Hepatocyte (in vitro differentiated cells): ENCODE measurements at regions not wholly inside any gene's neighbourhood (a gene's known extent, or its start where the extent isn't known, plus 50 kb on each side); places are given as distances from the start of the nearest gene placed in this dataset.

ENCODE experiments used
- DNase-seq: peaks from one replicate; pipeline ENCODE4 v3.0.0-alpha.2; 2016; ENCODE audit warnings: low spot score
- H2AFZ ChIP-seq: fragments of 200-600 bp; sonication (generic); 2 replicates; pipeline ENCODE4 v1.6.0; 2016; ENCODE audit warnings: antibody characterized with exemption, mild to moderate bottlenecking
- H3K27ac ChIP-seq: fragments of 200-600 bp; sonication (generic); 2 replicates; pipeline ENCODE4 v1.5.1; 2016; ENCODE audit warnings: mild to moderate bottlenecking
- H3K27me3 ChIP-seq: fragments of 200-600 bp; sonication (generic); 2 replicates; pipeline ENCODE4 v1.6.1; 2016
- H3K36me3 ChIP-seq: fragments of 200-600 bp; sonication (generic); replicated peaks from 2 replicates; pipeline ENCODE4 v1.5.1; 2016; ENCODE audit warnings: low read depth; ENCODE audit not compliant: insufficient read depth
- H3K4me1 ChIP-seq: fragments of 200-600 bp; sonication (generic); 2 replicates; pipeline ENCODE4 v1.5.1; 2016; ENCODE audit warnings: mild to moderate bottlenecking, moderate library complexity; ENCODE audit not compliant: insufficient read depth
- H3K4me2 ChIP-seq: fragments of 200-600 bp; sonication (generic); 2 replicates; pipeline ENCODE4 v1.6.0; 2016
- H3K4me3 ChIP-seq: fragments of 200-600 bp; sonication (generic); 2 replicates; pipeline ENCODE4 v1.5.1; 2016; ENCODE audit warnings: mild to moderate bottlenecking
- H3K79me2 ChIP-seq: fragments of 200-600 bp; sonication (generic); 2 replicates; pipeline ENCODE4 v1.6.0; 2017; ENCODE audit warnings: mild to moderate bottlenecking
- H3K9me2 ChIP-seq: fragments of 200-600 bp; sonication (generic); replicated peaks from 2 replicates; pipeline ENCODE4 v1.6.0; 2017; ENCODE audit warnings: mild to moderate bottlenecking; ENCODE audit not compliant: insufficient read depth
- H3K9me3 ChIP-seq: fragments of 200-600 bp; sonication (generic); 2 replicates; pipeline ENCODE4 v1.5.1; 2016; ENCODE audit warnings: low read depth, mild to moderate bottlenecking
- H4K20me1 ChIP-seq: fragments of 200-600 bp; sonication (generic); 2 replicates; pipeline ENCODE4 v1.6.0; 2016; ENCODE audit warnings: mild to moderate bottlenecking; ENCODE audit not compliant: insufficient read depth, poor library complexity, severe bottlenecking
- EZH2 ChIP-seq: fragments of 200-600 bp; sonication (generic); IDR thresholded peaks from 2 replicates; pipeline ENCODE4 v1.6.1; 2016; ENCODE audit warnings: antibody characterized with exemption, mild to moderate bottlenecking, borderline replicate concordance
- EZH2phosphoT487 ChIP-seq: fragments of 200-600 bp; sonication (generic); IDR thresholded peaks from one replicate; pipeline ENCODE4 v1.6.1; 2018; ENCODE audit warnings: antibody characterized with exemption, mild to moderate bottlenecking, low read depth, moderate library complexity; ENCODE audit not compliant: unreplicated experiment, severe bottlenecking
- WGBS: methylation state at CpG from one replicate; pipeline ENCODE4 v1.1.6; 2016; ENCODE audit warnings: low lambda C conversion rate; ENCODE audit errors: missing lambda C conversion rate; 5-methylcytosine and 5-hydroxymethylcytosine counted together
- TF ChIP-seq, protein P1 (sequence below): fragments of 200-600 bp; sonication (generic); IDR thresholded peaks from 2 replicates; pipeline ENCODE4 v1.5.1; 2016; ENCODE audit warnings: antibody characterized with exemption, mild to moderate bottlenecking; ENCODE audit not compliant: poor library complexity

DNA sequence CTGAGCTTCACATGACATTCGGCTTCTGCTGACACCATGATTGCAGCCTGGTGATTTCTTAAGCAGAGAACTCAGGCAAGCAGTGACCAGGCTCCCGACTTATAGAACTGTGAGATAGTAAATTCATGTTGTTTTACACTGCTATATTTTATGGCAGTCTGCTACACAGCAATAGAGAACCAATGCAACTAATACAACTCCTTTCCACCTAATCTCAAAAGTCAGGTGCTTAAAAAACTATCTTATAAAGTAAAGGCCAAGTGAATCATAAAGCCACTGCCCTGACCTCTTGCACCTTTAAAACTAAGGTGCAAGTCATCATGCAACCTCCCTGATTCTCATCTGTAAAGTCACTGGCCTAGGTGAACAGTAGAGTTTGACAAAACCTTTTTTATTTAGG, 95.3 kb upstream of the GLS start:
- peak overlapping the region; percentile 35 for H3K27ac ChIP-seq

GRCh38 chr2:190786404-190787166, 94.0 kb upstream of the GLS start:
- H3K79me2 ChIP-seq, result no peaks in the 10 kb centered on the region
- TF ChIP-seq, protein P1, sequence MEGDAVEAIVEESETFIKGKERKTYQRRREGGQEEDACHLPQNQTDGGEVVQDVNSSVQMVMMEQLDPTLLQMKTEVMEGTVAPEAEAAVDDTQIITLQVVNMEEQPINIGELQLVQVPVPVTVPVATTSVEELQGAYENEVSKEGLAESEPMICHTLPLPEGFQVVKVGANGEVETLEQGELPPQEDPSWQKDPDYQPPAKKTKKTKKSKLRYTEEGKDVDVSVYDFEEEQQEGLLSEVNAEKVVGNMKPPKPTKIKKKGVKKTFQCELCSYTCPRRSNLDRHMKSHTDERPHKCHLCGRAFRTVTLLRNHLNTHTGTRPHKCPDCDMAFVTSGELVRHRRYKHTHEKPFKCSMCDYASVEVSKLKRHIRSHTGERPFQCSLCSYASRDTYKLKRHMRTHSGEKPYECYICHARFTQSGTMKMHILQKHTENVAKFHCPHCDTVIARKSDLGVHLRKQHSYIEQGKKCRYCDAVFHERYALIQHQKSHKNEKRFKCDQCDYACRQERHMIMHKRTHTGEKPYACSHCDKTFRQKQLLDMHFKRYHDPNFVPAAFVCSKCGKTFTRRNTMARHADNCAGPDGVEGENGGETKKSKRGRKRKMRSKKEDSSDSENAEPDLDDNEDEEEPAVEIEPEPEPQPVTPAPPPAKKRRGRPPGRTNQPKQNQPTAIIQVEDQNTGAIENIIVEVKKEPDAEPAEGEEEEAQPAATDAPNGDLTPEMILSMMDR, result no peak
- no peak for TF ChIP-seq EZH2phosphoT487
- TF ChIP-seq EZH2, result no peak
- H3K4me2 ChIP-seq, result peak overlapping the region; percentile 23
- no peak overlapping the region for H3K4me3 ChIP-seq
- H3K27me3 ChIP-seq, result no peaks in the 10 kb centered on the region
- H3K27ac ChIP-seq, result peak overlapping the region; percentile 76
- H3K4me1 ChIP-seq, result peaks cover 26% of the 10 kb centered on the region
- H3K36me3 ChIP-seq, result no peaks in the 10 kb centered on the region
- H4K20me1 ChIP-seq, result no peaks in the 10 kb centered on the region
- no peak for DNase-seq
- peaks cover 6% of the 10 kb centered on the region for H3K9me3 ChIP-seq
- 4% methylated on average over 3 of the region's 4 CpGs for WGBS
- H3K9me2 ChIP-seq, result no peaks in the 10 kb centered on the region
- no peak overlapping the region for H2AFZ ChIP-seq

More for the DNA sequence above, 95.3 kb upstream of the GLS start:
- Histone ChIP-seq H3K79me2 (no peaks in the 10 kb centered on the region), H4K20me1 (no peaks in the 10 kb centered on the region), H3K36me3 (no peaks in the 10 kb centered on the region), H3K9me2 (no peaks in the 10 kb centered on the region), H3K27me3 (no peaks in the 10 kb centered on the region), H2AFZ (no peak overlapping the region), H3K9me3 (peaks cover 6% of the 10 kb centered on the region), H3K4me1 (peaks cover 24% of the 10 kb centered on the region), H3K4me3 (no peak overlapping the region), H3K4me2 (no peak overlapping the region)
- DNase-seq, result no peak
- WGBS, result 82% methylated on average over 2 of the region's 2 CpGs
- TF ChIP-seq EZH2phosphoT487 (no peak), EZH2 (no peak)
- TF ChIP-seq, protein P1, result no peak

DNA sequence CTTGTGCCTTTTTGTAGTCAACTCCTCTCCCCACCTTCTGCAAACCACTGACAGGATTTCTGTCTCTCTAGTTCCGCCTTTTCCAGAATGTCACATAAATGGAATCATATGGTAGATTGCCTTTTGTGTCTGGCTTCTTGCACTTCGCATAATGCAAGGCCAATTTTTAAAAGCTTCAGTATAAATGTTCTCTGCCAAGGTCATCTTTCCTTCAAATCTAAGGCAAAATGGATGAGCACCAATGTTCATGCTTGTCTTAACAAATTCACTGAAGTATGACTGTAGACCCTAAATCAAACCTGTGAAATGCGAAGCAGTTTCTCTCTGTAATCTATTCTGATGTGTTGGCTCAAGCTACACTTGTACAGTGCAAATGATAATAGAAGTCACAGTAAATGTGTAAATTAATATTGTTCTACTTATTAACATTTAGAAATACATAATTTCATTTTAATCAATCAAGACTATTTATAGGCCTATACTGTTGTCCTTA, 92.8 kb upstream of the GLS start:
- Histone ChIP-seq H3K4me3 (no peak overlapping the region), H3K4me1 (peaks cover 33% of the 10 kb centered on the region), H3K27me3 (no peaks in the 10 kb centered on the region), H3K27ac (no peak overlapping the region), H3K36me3 (no peaks in the 10 kb centered on the region), H3K9me3 (peaks cover 6% of the 10 kb centered on the region), H3K79me2 (no peaks in the 10 kb centered on the region), H2AFZ (no peak overlapping the region), H4K20me1 (no peaks in the 10 kb centered on the region), H3K4me2 (no peak overlapping the region), H3K9me2 (no peaks in the 10 kb centered on the region)
- TF ChIP-seq EZH2, result no peak
- TF ChIP-seq EZH2phosphoT487, result no peak
- TF ChIP-seq, protein P1, result no peak
- WGBS, result 65% methylated on average over 3 of the region's 3 CpGs
- DNase-seq, result no peak
